Left kidney (tissue), 1 donor: ENCODE measurements at regions not wholly inside any gene's neighbourhood (a gene's known extent, or its start where the extent isn't known, plus 50 kb on each side); places are given as distances from the start of the nearest gene placed in this dataset.
A peak's percentile ranks its signal among the peaks of the same experiment; 100 is the strongest.

Experiments used
- DNase-seq: peaks from one replicate; pipeline ENCODE4 v3.0.0-alpha.2; 2013

- no peak for DNase-seq
Observed at GRCh38 chr18:73735836-73736235, 411.8 kb downstream of the FBXO15 start.

- DNase-seq, result no peak
Observed at GRCh38 chr18:73733806-73734314, 413.8 kb downstream of the FBXO15 start.

GRCh38 chr18:73733376-73733775 lies 414.3 kb downstream of the FBXO15 start:
- no peak for DNase-seq

DNA sequence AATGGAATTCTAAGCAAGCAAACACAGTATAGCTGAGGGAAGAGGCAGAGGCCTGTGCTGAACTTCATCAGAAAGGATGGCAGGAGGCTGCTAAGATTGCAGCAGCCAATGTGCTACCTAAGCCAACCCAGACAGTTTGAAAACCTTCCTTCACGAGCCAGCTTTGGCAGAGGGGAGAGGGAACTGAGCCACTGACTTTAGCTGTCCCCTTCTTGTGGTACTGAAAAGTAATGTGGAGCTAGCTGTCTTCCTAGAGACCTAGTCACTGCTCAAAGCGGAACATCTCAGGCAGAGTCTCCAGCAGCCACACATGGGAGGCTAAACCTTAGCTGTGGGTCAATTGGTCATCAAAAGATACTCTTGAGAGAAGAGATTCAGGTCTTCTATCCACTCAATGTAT lies 419.0 kb downstream of the FBXO15 start:
- no peak for DNase-seq

GRCh38 chr18:73724958-73725357 lies 422.7 kb downstream of the FBXO15 start:
- DNase-seq, result no peak

DNA sequence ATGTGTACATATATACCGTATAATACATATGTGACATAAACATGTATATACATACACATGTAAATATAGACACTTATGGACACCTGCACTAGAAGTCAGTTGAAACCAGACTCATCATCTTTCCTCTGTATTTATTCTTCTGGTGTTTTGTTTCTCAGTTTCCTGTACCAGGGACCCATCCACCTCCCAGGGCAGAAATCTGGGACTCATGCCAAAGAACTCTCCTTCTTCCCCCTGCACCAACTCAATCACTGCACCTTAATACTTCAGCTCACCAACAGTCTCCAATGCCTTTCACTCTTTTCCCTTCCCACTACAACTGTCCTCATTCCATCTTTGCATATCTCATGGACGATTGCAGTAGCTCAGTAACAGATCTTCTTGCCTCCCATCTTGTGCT lies 428.0 kb downstream of the FBXO15 start:
- DNase-seq, result no peak

- no peak for DNase-seq
Observed at GRCh38 chr18:73717570-73717969, 430.1 kb downstream of the FBXO15 start.

DNA sequence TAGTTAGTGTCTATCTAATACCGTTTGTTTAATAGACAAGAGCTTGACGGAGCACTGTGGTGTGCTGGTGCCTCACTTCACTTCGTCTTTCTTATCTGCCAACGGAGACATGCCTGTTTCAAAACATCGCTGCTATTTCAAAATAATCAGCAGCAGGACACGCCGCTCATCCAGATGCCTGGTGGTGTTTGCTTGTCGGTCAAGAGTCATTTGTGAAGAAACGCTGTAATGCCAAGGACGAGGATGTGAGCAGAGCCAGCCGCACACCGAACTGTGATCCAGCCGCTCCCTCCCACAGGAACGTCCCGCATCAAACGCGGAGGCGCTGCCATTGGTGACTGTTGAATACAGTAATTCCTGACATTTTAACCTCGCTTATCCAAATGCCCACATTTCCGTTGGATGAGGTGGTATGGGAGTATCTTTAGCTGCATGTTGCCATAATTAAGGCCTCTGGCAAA lies 432.4 kb downstream of the FBXO15 start:
- no peak for DNase-seq

DNA sequence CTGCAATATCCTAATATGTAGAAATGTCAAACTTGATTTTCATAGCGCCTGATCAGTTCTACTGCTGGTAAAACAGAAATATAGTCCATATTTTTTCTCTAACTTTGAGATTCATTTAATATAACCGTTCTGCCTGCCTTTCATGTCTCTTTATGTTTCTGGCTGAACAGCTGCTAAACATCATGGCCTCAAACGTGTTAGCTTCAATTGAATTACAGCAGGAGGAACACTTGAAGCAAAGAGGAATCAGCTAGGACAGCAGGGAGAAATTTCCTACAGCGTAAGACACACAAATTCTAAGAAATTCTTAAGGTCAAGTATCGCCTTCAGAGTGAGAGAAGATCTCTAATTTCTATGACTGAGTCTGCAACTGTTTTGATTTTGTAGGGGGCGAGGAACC lies 433.2 kb downstream of the FBXO15 start:
- DNase-seq, result peak; percentile 18

DNA sequence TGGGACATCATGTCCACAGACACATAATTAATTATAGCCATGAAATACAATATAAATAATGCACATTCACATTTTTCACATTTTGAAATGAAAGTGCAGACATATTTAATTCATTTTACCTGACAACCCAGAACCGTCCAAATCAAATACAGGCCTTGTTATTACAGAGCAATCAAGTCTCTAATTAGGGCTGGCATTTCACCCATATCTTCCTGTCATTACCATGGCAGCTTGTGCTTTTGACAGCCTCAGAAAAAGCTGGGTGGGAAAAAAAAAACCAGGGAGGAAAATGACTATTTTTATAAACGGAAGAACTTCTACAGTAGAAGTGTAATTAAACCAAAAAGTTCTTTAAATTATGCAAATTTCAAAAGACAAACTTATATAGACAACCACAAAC lies 436.4 kb downstream of the FBXO15 start:
- DNase-seq, result no peak

GRCh38 chr18:73708591-73708990 lies 439.0 kb downstream of the FBXO15 start:
- DNase-seq, result no peak

GRCh38 chr18:73707035-73707434 lies 440.6 kb downstream of the FBXO15 start:
- DNase-seq, result no peak

DNA sequence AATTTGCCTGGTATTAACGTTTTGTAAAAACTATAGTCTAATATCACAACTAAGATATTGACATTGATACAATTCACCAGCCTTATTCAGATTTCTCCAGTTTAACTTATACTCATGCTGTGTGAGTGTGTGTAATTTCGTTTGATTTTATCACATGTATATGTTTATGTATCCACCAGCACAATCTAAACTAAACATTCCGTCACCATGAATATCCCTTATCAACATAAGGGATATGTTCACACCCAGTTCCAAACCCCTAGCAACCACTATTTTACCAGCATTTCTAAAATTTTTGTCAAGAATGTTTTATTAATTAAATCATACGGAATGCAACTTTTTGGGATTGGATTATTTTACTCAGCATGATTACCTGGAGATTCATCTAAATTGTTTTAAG lies 450.3 kb downstream of the FBXO15 start:
- DNase-seq, result no peak

GRCh38 chr18:73696698-73697097 lies 450.9 kb downstream of the FBXO15 start:
- DNase-seq, result no peak

DNA sequence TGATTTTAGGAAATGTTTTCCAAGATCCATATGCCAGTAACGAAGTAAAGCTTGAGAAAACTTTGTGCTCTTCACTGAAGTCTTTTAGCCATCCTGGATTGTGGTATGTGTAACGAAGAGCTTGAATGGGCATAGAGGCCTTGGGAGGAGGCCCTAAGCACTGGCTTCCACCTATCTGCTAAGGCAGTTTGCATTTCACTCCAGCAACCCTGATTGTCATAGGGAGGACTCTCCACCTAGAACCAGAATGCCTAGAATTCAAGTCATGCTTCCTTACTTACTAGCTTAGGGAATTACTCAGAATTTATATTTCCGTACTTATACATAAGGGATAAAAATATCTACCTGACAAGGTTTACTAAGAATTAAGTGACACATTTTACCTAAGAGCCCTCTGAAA lies 451.5 kb downstream of the FBXO15 start:
- no peak for DNase-seq

GRCh38 chr18:73693091-73693490 lies 454.5 kb downstream of the FBXO15 start:
- DNase-seq, result no peak

DNA sequence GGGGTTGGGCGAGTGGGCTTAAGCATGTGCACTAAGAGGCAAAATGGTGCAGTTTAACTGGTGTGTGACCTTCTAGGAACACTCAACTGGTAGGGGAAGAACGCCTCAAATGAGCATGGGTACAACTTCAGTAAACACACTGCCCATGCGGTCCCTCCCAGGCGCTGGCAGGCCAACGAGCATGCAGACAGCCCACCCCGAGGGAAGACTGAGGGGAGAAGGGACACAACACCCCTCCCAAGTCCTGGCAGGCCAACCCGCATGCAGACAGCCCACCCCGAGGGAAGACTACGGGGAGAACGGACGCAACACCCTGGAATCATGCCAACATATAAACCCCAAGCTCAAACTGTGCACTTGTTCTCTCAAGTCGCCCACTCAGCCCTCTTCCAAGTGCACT lies 456.0 kb downstream of the FBXO15 start:
- DNase-seq, result no peak

GRCh38 chr18:73691118-73691517 lies 456.5 kb downstream of the FBXO15 start:
- no peak for DNase-seq

- no peak for DNase-seq
Observed at GRCh38 chr18:73690222-73690621, 457.4 kb downstream of the FBXO15 start.

GRCh38 chr18:73688851-73689711 lies 458.6 kb downstream of the FBXO15 start:
- peak; percentile 21 for DNase-seq

DNA sequence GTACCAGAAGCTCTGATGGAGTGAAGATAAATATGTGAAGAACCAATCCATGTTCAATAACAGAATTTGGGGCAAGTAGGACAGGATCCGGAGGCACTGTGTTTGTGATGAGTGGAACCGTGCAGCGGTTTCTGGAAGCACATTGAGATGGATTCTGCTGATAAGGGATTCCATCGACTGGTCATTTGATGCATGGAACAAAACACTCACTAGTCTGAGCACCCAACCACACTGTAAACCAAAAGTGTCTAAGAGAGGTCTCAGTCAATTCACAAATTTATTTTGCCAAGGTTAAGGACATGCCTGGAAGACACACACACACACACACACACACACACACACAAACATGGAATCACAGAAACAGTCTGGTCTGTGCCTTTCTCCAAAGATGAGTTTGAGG lies 459.5 kb downstream of the FBXO15 start:
- no peak for DNase-seq

DNA sequence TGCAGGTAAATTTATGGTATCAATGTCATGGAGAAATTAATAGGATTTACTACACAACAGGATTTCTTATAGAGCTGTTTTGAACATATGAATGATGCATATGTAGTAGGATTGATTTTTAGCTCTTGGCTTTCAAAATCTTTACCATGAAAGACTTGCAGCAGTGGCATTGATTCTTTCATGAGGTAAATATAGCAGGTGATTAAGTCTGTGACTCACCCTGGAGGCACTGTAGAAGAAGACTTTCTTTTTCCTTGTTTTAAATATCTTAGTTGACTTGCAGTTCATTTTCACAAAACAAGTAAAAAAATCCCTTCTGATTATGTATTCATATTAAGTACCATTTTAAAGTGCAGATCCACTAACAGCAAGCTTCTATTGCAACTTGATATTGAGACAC lies 463.0 kb downstream of the FBXO15 start:
- DNase-seq, result no peak

DNA sequence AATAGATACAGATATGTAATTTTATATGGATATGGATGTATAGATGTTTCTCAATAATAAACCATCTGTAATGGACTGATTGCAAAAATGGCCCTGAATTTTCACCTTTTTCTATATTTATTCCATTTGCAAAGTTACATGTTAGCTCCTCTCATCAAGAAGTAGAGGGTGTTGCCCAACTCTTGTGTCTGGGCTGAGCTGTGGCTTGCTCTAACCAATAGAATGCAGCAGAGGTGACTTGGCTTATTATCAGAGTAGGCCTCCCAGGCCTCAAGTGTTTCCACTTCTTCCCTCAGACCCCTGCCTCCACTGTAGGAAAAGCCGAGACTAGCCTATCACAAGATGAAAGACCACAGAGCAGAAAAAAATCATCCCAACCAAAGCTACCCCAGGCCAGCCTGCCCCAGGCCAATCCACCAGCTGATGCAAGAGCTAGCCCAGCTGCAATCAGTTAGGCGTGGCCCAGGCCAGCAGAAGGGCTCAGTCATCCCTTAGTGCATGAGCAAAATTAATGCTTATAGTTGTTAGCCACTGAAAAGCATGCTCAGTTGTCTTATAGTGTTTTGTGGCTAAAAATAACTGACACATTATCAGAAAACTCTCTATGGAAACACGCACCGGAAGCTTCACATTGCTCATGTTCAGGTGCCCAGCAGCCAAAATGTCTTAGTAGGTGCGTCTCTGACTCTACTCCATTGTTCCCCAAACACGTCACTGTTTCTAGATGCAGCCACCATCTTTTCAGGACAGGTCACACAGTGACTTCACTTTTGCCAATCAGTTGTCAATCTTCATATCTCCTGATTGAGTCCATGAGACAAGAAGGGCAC lies 464.0 kb downstream of the FBXO15 start:
- DNase-seq, result no peak
